Suprapubic skin (tissue), 4 donors: ENCODE measurements at regions not wholly inside any gene's neighbourhood (a gene's known extent, or its start where the extent isn't known, plus 50 kb on each side); places are given as distances from the start of the nearest gene placed in this dataset.

Experiments used
- DNase-seq, 2 donors: peaks; one replicate each; pipeline ENCODE4 v3.0.0-alpha.2; 2019; ENCODE audit warnings: low spot score in 2 of 2
- H3K27ac ChIP-seq: fragments of 200-600 bp; sonication (generic); one replicate; pipeline ENCODE4 v1.5.1; 2019
- H3K27me3 ChIP-seq: fragments of 200-600 bp; sonication (generic); one replicate; pipeline ENCODE4 v1.5.1; 2019
- H3K36me3 ChIP-seq: fragments of 200-600 bp; sonication (generic); one replicate; pipeline ENCODE4 v1.5.1; 2019
- H3K4me1 ChIP-seq: fragments of 200-600 bp; sonication (generic); one replicate; pipeline ENCODE4 v1.5.1; 2019
- H3K4me3 ChIP-seq: fragments of 200-600 bp; sonication (generic); one replicate; pipeline ENCODE4 v1.5.1; 2019; ENCODE audit warnings: mild to moderate bottlenecking
- H3K9me3 ChIP-seq: fragments of 200-600 bp; sonication (generic); one replicate; pipeline ENCODE4 v1.5.1; 2019
- EP300 ChIP-seq: sonication (generic); formaldehyde crosslinking; IDR thresholded peaks from one replicate; pipeline ENCODE4 v1.6.1; 2017; ENCODE audit warnings: antibody characterized with exemption
- POLR2A ChIP-seq, 2 donors: fragments of 450-650 bp; IDR thresholded peaks; one replicate each; pipeline ENCODE4 v1.6.1; 2017; ENCODE audit warnings: antibody characterized with exemption in 2 of 2, mild to moderate bottlenecking in 2 of 2, moderate library complexity in 2 of 2
- POLR2AphosphoS5 ChIP-seq, 3 donors: sonication (generic); formaldehyde crosslinking; IDR thresholded peaks; one replicate each; pipeline ENCODE4 v1.6.1; 2017; ENCODE audit warnings: antibody characterized with exemption in 3 of 3
- WGBS: methylation state at CpG from one replicate; pipeline ENCODE4 v1.1.5; 2018; 5-methylcytosine and 5-hydroxymethylcytosine counted together
- TF ChIP-seq, protein P1 (sequence below), 2 donors: fragments of 200-600 bp in 1 of 2; fragments of 450-650 bp in 1 of 2; sonication (generic) in 1 of 2; IDR thresholded peaks; one replicate each; pipeline ENCODE4 v1.5.1; 2016 to 2019; ENCODE audit warnings: antibody characterized with exemption in 2 of 2, mild to moderate bottlenecking in 1 of 2, moderate library complexity in 1 of 2

DNA sequence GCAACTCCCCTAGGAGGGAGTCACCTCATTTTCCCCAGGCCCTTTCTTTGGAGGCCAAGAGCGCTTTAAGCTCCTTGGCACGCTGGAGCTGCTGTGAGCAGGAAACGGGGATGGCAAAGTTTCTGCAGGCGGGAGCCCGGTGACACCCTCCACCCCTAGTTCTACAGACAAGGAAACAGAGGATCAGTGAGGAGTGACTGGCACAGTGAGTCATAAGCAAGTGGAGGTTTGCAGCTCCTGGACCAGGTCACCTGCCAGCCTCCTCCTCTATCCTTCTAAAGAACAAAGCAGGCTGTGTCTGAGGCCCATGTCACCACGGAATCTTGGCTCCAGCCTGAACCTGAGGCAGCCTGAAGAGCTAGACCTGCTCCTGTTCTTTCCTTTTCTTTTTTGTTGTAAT, 141.9 kb downstream of the TMEM132E start:
- Histone ChIP-seq H3K27me3 (peaks cover 20% of the 10 kb centered on the region), H3K9me3 (no peaks in the 10 kb centered on the region), H3K36me3 (no peaks in the 10 kb centered on the region), H3K4me3 (no peak overlapping the region), H3K4me1 (no peaks in the 10 kb centered on the region), H3K27ac (no peak overlapping the region)
- DNase-seq: no peak
- TF ChIP-seq POLR2A (IDR thresholded peaks at IDR 0.05) (no peak), EP300 (no peak), POLR2AphosphoS5 (IDR thresholded peaks at IDR 0.05) (no peak)
- TF ChIP-seq, protein P1, sequence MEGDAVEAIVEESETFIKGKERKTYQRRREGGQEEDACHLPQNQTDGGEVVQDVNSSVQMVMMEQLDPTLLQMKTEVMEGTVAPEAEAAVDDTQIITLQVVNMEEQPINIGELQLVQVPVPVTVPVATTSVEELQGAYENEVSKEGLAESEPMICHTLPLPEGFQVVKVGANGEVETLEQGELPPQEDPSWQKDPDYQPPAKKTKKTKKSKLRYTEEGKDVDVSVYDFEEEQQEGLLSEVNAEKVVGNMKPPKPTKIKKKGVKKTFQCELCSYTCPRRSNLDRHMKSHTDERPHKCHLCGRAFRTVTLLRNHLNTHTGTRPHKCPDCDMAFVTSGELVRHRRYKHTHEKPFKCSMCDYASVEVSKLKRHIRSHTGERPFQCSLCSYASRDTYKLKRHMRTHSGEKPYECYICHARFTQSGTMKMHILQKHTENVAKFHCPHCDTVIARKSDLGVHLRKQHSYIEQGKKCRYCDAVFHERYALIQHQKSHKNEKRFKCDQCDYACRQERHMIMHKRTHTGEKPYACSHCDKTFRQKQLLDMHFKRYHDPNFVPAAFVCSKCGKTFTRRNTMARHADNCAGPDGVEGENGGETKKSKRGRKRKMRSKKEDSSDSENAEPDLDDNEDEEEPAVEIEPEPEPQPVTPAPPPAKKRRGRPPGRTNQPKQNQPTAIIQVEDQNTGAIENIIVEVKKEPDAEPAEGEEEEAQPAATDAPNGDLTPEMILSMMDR (IDR thresholded peaks at IDR 0.05): no peak
- WGBS: 71% methylated on average over 6 of the region's 6 CpGs

GRCh38 chr17:34720760-34721159, 141.4 kb downstream of the TMEM132E start:
- no peak for DNase-seq
- no peak overlapping the region for H3K27ac ChIP-seq
- H3K4me3 ChIP-seq: no peak overlapping the region
- H3K36me3 ChIP-seq: no peaks in the 10 kb centered on the region
- peaks cover 20% of the 10 kb centered on the region for H3K27me3 ChIP-seq
- no peaks in the 10 kb centered on the region for H3K9me3 ChIP-seq
- TF ChIP-seq, protein P1 (IDR thresholded peaks at IDR 0.05): no peak
- TF ChIP-seq EP300 (no peak), POLR2AphosphoS5 (IDR thresholded peaks at IDR 0.05) (no peak), POLR2A (IDR thresholded peaks at IDR 0.05) (no peak)
- no peaks in the 10 kb centered on the region for H3K4me1 ChIP-seq

DNA sequence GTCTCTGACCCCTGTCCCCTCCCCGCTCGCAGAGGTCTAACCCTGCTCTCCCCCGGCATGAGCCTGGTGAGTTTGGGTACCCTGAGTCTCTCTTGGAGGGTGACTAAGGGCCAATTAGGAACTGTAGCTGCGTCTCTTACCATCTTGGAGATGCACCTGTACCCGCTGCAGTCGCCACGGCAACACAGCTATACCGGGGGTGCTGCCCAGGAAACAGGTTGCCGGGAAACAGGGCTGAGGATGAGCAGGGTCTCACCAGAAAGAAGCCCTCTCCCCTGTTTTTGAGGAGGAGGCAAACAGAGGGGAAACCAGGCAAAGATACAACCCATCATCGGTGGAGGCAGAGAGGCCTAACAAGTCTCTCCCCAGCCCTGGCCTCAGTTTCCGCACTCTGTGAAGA, 140.2 kb downstream of the TMEM132E start:
- 80% methylated on average over 9 of the region's 11 CpGs for WGBS
- DNase-seq: no peak
- TF ChIP-seq EP300 (no peak), POLR2A (IDR thresholded peaks at IDR 0.05) (no peak), POLR2AphosphoS5 (IDR thresholded peaks at IDR 0.05) (no peak)
- TF ChIP-seq, protein P1 (IDR thresholded peaks at IDR 0.05): no peak
- Histone ChIP-seq H3K27me3 (peaks cover 20% of the 10 kb centered on the region), H3K36me3 (no peaks in the 10 kb centered on the region), H3K9me3 (no peaks in the 10 kb centered on the region), H3K27ac (no peak overlapping the region), H3K4me3 (no peak overlapping the region), H3K4me1 (no peaks in the 10 kb centered on the region)

DNA sequence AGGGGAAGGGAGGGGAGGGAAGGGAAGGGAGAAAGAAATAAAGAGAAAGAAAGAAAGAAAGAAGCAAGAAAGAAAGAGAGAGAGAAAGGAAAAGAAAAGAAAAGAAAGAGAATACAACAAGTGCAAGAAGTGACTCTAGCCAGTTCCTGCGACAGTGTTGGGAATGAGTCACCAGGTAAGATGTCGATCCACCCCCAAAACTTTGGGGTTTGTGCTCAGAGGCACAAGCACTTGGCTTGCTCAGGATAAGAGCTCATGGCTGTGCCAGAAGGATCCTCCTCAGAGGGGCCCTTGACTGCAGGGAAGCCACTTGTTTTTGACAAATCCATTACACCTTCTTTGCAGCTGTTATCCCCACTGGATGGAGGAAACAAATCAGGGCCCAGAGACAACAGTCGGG, 137.7 kb downstream of the TMEM132E start:
- Histone ChIP-seq H3K9me3 (no peaks in the 10 kb centered on the region), H3K36me3 (no peaks in the 10 kb centered on the region), H3K27me3 (peaks cover 16% of the 10 kb centered on the region), H3K4me3 (no peak overlapping the region), H3K27ac (no peak overlapping the region), H3K4me1 (no peaks in the 10 kb centered on the region)
- 68% methylated on average over 3 of the region's 3 CpGs for WGBS
- no peak for DNase-seq
- TF ChIP-seq POLR2A (IDR thresholded peaks at IDR 0.05) (no peak), POLR2AphosphoS5 (IDR thresholded peaks at IDR 0.05) (no peak), EP300 (no peak)
- TF ChIP-seq, protein P1 (IDR thresholded peaks at IDR 0.05): no peak

DNA sequence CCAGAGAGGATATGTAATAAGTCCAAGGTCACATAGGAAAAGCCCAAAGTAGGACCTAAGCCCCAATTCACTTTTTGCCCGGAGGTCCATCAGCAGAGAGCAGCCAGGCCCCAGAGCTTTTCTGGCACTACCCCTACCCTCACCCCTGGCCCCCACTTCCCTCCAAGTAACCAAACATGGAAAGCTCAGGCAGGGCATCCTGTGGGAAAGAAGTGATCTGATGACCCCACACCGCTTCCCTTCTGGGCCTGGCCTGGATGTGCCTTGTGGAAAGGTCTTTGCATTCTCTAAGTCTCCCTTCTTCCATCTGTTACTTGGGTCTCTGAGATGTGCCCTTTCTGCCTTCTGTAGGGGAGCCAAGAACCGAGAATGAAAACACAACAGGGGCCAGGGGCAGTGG, 136.9 kb downstream of the TMEM132E start:
- H3K4me1 ChIP-seq: no peaks in the 10 kb centered on the region
- WGBS: 81% methylated on average over 3 of the region's 3 CpGs
- DNase-seq: no peak
- TF ChIP-seq, protein P1 (IDR thresholded peaks at IDR 0.05): no peak
- TF ChIP-seq EP300 (no peak), POLR2AphosphoS5 (IDR thresholded peaks at IDR 0.05) (no peak), POLR2A (IDR thresholded peaks at IDR 0.05) (no peak)
- H3K4me3 ChIP-seq: no peak overlapping the region
- no peaks in the 10 kb centered on the region for H3K9me3 ChIP-seq
- H3K36me3 ChIP-seq: no peaks in the 10 kb centered on the region
- peaks cover 16% of the 10 kb centered on the region for H3K27me3 ChIP-seq
- H3K27ac ChIP-seq: no peak overlapping the region
